GM12891 (cell line): ENCODE measurements at regions not wholly inside any gene's neighbourhood (a gene's known extent, or its start where the extent isn't known, plus 50 kb on each side); places are given as distances from the start of the nearest gene placed in this dataset.

Source experiments
- POLR2A ChIP-seq: IDR thresholded peaks from 2 replicates; pipeline ENCODE4 v1.6.1; 2011; ENCODE audit warnings: low read depth, low read length, control low read depth
- TAF1 ChIP-seq: IDR thresholded peaks from 2 replicates; pipeline ENCODE4 v1.6.1; 2011; ENCODE audit warnings: low read depth, low read length, control low read depth

- TF ChIP-seq TAF1 (no peak), POLR2A (no peak)
Observed at GRCh38 chr2:60097298-60097697, 456.2 kb downstream of the BCL11A start.
